HG03342 (cell line): ENCODE measurements at regions not wholly inside any gene's neighbourhood (a gene's known extent, or its start where the extent isn't known, plus 50 kb on each side); places are given as distances from the start of the nearest gene placed in this dataset.
"Not testable (repeated sequence)": the region's sequence is repeated elsewhere in the genome, so short reads cannot be mapped to it uniquely, and the experiment has no call there.

Source experiments
- ATAC-seq: cut with Tn5 transposase; IDR thresholded peaks from one replicate; pipeline ENCODE4 v1.9.1; 2021; ENCODE audit warnings: mild to moderate bottlenecking, moderate library complexity; ENCODE audit not compliant: unreplicated experiment

GRCh38 chr16:47920709-47921108 lies 235.1 kb downstream of the ABCC12 start:
- ATAC-seq, result no peak

DNA sequence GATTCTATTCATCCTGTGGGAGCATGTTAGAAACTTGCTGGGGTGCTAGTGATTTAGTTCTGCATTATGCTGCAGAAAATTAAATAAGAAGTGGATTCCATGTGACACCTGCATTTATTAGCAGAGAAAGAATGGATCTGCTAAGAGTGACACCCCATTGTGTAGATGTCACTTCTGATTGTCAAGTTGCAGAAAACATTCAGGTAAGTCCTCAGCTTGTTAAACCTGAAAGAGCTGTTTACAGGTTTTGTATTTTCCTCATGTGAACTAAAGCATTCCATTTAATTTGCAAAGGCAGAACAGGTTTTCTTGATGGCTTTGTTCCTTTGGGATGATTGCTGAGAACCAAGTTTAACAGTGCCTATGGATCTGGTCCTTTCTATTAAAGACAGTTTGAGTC lies 238.7 kb downstream of the ABCC12 start:
- ATAC-seq, result no peak

DNA sequence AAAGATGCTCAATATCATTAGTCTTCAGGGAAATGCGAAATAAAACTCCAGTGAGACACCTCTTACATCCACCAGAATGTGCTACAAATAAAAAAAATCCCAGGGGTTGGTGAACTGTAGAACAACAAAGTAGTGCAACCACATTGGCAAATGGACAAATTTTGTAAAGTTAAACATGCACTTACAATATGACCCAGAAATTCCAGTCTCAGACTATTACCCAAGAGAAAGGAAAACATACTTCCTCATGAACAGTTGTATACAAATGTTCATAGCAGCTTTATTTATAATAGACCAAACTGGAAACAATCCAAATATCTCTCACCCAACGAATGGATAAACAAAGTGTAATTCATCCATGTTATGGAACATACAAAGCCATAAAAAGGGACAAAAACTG lies 239.5 kb downstream of the ABCC12 start:
- ATAC-seq, result no peak

DNA sequence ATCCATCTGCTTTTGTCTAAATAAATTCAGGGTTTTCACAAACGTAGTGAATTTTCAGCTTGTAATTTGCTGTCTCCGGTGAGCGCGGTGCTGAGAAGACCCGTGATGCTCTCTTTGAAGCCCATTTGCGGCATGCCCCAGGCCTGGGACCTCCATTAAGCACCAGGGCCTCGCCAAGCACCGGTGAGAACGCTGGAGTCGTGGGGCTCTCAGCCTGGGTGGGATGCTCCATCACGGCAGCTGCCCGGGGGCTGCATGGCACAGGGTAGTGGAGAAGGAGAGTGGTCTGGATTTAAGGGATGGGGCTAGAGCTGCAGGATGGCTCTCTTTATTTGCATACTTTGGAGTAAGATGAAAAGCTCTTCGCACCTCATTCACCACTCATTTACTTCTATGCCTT lies 248.7 kb downstream of the ABCC12 start:
- no peak for ATAC-seq

GRCh38 chr16:47905771-47906170 lies 250.0 kb downstream of the ABCC12 start:
- ATAC-seq, result no peak

GRCh38 chr16:47904691-47905090 lies 251.1 kb downstream of the ABCC12 start:
- ATAC-seq, result no peak

DNA sequence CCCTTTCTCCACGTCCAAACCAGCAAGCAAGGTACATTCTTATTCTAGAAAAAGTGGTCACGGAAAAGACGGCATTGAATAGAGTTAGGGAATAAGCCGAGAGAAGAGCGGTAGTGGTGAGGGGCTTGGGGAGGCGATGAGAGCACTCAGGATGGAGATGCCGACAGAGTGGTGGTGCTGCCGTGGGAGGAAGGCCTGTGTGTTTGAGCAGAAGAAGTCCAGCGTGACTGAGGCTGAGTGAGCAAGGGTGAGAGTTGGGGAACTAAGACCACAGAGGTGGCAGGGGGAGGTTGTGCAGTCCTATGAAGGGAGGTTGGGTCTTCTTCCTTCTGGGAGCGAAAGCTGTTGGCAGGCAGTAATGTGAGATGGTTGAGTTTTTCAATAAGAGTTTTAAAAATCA lies 252.3 kb downstream of the ABCC12 start:
- no peak for ATAC-seq

- not testable (repeated sequence) for ATAC-seq
Measured at GRCh38 chr16:47897105-47897504, 258.7 kb downstream of the ABCC12 start.

DNA sequence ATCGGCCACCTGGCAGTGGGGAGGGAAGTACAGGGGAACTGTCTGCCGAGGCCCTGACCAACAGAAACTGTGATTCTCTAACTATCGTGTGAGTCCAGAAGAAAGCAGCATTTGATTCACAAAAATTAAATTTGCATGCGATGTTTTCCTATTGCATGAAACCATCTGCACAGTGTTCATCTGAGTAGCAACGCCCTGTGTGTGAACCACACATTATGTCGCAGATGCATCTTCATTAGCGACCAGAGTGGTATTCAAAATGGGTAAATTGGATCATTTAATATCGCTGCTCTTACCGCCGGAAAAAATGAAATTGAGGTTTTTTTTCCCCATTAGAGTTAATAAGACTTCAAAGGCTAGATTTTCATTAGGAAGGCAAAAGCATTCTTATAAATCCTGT lies 260.6 kb downstream of the ABCC12 start:
- no peak for ATAC-seq

GRCh38 chr16:47892999-47893398 lies 262.8 kb downstream of the ABCC12 start:
- ATAC-seq, result no peak

DNA sequence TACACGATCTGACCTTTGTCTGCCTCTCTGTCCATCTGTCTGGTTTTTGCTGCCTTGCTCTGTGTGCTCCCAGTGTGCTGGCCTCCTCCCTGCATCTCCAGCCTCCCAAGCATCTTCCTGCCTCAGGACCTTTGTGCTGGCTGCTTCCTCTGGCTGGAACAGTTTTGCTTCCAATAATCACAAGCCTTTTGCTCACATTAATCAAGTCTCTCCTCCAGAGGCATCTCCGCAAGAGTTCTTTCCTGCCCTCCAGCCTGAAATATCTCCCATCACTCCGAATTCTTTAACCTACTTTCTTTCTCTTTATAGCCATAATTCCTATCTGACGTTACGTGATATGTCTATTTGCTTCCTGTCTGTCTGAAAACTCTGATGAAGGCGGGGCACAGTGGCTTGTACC lies 267.1 kb downstream of the ABCC12 start:
- no peak for ATAC-seq

DNA sequence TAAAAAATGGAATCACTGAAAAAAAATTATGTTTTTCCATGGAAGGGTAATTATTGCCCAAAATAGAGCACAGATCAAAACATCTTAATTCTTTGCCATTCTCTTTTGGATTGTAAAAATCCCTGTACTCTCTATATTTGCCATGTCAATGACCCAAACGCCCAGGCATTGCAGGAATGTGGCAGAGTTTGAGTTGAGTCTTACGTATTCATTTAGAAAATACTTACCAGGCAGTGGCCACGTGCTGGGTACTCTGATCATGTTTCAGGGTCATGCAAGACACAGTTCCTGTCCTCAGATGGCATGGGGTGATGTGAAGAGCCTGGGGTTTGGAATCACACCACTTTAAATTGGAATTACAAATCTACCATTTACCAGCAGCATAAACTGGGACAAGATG lies 267.7 kb downstream of the ABCC12 start:
- no peak for ATAC-seq

- no peak for ATAC-seq
Measured at GRCh38 chr16:47887496-47887895, 268.3 kb downstream of the ABCC12 start.

DNA sequence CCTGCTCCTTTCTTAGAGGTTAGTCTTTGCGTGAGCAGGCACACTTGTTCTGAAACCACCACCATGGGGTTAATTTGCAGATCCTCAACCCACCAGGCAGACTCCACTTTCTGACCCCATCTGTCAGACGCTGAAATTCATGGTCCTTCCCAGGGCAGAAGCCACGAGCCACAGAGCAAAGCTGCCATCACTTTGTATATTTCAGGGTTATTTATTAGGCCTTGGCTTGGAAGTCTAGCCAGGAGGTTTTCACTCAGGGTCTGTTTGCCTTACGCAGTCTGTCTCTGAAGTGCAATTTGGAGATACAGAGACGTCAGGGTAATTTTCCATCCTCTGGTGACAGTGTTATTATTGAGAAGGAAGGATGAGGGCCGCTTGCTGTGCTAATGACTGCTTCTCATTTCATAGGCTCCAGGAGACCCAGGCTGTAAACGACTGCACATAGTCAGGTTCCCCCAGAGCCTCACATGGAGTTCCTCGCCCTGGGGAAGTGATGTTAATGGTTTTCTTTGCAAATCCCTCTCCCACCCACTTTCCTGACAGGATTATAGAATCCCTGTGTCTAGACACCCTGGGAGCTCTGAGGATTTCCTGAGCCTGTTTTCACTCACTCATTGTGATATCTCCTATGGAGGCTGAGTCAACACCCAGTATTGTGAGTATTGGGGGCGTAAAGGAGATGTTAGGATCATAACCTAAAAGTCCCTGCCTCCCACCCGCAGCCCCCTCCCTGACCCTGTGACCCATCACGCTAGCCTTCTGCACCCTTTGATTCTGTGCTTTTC lies 269.0 kb downstream of the ABCC12 start:
- ATAC-seq, result no peak

DNA sequence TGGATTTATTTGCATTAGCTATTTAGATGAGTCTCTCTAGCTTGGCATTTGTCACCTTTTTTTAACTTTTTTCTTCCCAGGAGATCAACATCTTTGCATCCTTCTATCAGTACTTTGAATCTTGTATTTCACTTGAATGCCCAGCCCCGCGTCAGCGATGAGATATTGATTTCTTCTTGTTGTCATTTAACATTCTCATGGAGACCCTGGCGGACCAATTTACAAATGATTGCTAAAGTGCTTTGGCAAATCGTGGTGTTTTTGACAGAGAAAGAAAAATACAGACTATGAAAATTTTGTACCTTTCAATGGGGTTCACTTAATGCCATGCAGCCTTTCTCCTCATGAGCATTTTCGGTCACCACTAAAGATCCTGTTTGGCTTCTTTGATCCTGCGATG lies 269.7 kb downstream of the ABCC12 start:
- no peak for ATAC-seq

DNA sequence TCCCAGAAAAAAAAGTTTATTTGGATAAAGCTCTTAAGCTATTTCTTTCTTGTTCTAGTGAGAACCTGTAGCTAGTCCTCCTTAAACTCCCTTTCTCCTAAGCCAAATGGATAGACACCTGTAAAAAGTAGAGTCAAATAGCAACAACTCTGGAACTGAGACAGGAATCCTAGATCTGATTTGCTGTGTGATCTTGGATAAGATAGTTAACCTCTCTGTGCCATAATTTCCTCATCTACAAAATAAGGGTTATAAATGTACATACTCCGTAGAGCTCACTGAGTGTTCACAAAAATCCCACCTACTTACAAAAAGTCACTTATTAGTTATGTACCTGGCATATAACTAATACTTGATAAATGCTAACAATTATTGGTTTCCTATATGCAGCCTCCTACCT lies 270.3 kb downstream of the ABCC12 start:
- ATAC-seq, result no peak

DNA sequence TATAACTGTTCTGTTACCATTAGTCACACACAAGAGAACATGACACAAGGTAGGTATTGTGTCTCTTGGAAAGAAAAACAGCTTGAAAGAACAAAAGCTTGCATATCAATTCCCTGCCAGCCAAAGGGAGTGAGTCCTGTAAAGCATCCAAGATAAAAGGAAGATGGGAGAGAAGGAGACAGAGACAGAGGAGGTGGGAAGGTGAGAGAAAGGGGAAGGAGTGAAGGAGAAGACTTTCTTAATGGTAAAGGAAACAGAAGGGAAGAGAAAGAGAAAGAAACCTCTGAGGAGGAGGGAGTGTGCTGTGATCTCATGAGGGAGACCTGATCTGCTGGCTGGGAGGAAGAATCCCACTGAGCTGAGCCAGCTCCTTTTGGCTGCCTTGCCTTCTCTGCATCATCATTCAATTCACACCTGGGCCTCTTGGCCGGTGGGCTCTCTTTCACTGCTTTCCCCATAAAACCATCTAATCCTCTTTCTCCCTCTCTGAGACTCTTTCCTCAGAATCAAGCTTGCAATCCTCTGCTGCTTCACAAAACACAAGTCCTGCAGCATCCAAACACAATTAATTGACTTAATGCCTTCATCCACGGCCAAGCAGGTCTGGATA lies 271.6 kb downstream of the ABCC12 start:
- no peak for ATAC-seq

DNA sequence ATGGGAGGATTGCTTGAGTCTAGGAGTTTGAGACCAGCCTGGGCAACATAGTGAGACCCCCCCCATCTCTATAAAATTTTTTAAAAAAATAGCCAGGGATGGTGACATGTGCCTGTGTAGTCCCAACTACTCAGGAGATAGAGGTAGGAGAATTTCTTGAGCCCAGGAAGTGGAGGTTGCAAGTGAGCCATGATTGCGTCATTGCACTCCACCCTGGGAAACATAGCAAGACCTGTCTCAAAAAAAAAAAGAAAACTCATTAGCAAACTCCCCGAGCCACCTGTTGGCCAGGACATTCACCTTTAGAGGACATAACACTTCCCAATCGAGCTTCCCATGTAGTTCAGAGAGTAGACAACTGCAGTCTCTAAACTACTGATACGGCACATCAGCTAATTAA lies 274.2 kb downstream of the ABCC12 start:
- ATAC-seq, result no peak

DNA sequence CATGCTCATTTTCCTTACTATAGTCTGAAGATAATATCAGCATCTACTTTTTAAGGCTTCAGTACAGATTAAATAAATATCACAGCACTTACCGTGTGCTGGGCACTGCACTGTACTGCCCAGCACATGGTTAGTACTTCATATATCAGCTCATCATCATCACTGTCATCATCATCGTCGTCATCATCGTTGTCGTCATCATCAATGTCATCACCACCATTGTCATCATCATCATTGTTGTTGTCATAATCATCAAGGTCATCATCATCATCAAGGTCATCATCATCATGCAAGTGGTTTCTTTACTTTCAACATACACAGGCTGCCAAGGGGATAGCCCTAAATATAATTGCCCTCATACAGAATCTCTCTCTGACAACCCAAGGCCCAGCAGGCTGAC lies 275.1 kb downstream of the ABCC12 start:
- ATAC-seq, result no peak

DNA sequence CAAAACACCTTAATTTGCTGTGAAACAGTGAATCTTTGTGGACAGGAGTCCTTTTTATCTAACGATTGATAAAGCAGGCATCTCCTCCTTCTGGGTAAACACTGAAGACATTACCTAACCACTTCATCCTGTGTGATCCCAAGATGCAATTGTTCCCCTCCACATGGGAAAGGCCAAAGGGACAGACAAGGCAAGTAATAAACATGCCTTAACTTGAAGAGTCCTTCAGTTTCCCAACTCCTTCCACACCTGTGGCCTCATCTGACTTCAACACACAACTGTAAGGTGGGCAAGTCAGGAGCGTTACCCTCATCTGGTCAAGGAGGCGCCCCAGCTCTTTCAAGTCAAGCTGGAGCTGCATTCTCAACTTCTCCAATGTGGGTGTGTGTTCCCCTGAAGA lies 278.6 kb downstream of the ABCC12 start:
- ATAC-seq, result no peak

GRCh38 chr16:47876511-47876910 lies 279.3 kb downstream of the ABCC12 start:
- ATAC-seq, result no peak

DNA sequence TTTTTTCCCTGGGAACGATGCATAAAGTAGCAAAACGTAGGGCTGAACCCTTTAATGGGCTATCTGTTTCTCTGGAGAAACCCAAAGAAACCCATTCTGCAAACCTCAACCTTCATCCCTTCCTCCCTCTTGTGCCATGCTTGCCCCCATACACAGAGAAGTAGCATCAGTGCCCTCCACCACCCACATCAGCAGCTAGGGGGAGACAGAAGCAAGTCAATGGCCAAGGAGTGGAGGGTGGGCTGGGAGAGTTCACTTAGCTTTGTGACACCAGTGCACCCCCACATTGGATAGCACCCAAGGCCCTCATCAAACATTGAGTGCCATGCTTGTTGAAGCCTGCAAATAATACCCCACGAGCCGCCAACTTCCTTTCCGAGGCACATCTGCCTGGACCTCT lies 282.4 kb downstream of the ABCC12 start:
- ATAC-seq, result no peak

DNA sequence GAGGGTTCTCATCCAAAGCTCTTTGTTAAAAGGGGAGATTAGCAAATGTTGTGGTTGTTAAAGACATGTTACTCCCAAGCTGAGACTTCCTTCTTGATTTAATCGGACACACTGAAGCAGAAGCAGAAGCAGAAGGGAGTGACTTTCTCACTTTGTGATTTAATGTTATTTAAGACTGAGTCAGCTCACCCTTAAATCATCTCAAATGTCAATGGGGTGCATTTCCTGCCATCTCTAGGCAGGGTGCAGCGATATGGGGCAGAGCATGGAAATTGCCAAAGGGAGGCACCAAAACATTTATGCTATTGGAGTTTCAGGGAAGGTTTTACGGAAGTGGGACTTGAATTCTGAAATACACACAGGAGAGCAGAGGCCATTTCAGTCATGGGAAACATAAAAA lies 283.6 kb downstream of the ABCC12 start:
- no peak for ATAC-seq
